ENCODE measurements at regions not wholly inside any gene's neighbourhood (a gene's known extent, or its start where the extent isn't known, plus 50 kb on each side); places are given as distances from the start of the nearest gene placed in this dataset.
"Not testable (repeated sequence)": the region's sequence is repeated elsewhere in the genome, so short reads cannot be mapped to it uniquely, and the experiment has no call there.

DNA sequence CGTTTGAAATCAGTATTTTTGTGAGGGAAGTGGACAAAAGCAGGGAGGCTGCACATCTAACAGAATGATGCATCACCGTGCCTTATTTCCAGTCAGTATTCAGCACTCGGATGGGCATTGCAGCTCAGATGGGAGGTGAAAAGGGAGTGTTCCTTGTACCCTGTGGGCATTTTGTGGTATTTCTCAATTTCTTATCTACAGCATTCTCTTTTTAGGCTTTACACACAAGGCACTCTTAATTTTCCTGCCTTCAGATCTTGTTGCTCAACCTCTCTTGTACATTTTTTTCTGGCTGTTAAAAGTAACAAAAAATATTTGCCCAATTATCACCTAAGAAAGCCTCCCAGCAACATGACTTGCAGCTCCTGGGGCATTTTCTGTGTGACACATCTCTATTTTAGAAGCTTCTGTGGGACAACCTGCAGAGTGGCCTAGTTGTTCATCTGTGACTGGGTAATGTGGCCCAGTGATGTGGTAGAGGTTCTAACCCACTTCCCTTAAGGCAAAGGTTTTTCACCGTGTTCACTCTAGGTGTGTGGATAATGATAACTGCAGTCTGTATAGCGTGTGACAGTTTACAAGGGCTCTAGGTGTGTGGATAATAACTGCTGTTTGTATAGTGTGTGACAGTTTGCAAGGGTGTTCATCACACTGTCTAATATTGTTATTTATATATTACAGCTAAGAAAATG, 257.2 kb downstream of the PTGER3 start:
- no peak for TF ChIP-seq POLR2A (IDR thresholded peaks at IDR 0.05)
- TF ChIP-seq, protein P1, sequence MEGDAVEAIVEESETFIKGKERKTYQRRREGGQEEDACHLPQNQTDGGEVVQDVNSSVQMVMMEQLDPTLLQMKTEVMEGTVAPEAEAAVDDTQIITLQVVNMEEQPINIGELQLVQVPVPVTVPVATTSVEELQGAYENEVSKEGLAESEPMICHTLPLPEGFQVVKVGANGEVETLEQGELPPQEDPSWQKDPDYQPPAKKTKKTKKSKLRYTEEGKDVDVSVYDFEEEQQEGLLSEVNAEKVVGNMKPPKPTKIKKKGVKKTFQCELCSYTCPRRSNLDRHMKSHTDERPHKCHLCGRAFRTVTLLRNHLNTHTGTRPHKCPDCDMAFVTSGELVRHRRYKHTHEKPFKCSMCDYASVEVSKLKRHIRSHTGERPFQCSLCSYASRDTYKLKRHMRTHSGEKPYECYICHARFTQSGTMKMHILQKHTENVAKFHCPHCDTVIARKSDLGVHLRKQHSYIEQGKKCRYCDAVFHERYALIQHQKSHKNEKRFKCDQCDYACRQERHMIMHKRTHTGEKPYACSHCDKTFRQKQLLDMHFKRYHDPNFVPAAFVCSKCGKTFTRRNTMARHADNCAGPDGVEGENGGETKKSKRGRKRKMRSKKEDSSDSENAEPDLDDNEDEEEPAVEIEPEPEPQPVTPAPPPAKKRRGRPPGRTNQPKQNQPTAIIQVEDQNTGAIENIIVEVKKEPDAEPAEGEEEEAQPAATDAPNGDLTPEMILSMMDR (IDR thresholded peaks at IDR 0.05), result no peak
- Histone ChIP-seq H3K4me1 (no peaks in the 10 kb centered on the region), H3K36me3 (no peaks in the 10 kb centered on the region), H3K27ac (no peak overlapping the region), H3K4me3 (no peak overlapping the region), H3K27me3 (no peaks in the 10 kb centered on the region), H3K9me3 (no peaks in the 10 kb centered on the region)
- no peak for DNase-seq
- intact Hi-C loops (cut with DNase I; ENCODE audit: low total_unique reads), result no loop called here

DNA sequence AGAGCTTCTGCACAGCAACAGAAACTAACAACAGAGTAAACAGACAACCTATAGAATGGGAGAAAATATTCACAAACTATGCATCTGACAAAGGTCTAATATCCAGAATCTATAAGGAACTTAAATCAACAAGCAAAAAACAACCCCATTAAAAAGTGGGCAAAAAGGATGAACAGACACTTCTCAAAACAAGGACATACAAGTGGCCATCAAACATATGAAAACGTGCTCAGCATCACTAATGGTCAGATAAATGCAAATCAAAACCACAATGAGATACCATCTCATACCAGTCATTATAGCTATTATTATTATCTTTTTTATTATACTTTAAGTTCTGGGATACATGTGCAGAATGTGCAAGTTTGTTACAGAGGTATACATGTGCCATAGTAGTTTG, 252.6 kb downstream of the PTGER3 start:
- H3K27me3 ChIP-seq; H3K36me3 ChIP-seq; H3K4me1 ChIP-seq; intact Hi-C loops (cut with DNase I; ENCODE audit: low total_unique reads); H3K9me3 ChIP-seq; H3K4me3 ChIP-seq; DNase-seq; H3K27ac ChIP-seq: not testable (repeated sequence)

DNA sequence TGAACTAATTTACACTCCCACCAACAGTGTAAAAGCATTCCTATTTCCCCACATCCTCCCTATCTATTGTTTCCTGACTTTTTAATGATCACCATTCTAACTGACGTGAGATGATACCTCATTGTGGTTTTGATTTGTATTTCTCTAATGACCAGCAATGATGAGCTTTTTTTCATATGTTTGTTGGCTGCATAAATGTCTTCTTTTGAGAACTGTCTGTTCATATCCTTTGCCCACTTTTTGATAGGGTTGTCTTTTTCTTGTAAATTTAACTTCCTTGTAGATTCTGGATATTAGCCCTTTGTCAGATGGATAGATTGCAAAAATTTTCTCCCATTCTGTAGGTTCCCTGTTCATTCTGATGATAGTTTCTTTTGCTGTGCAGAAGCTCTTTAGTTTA, 251.3 kb downstream of the PTGER3 start:
- H3K4me3 ChIP-seq, result not testable (repeated sequence)

DNA sequence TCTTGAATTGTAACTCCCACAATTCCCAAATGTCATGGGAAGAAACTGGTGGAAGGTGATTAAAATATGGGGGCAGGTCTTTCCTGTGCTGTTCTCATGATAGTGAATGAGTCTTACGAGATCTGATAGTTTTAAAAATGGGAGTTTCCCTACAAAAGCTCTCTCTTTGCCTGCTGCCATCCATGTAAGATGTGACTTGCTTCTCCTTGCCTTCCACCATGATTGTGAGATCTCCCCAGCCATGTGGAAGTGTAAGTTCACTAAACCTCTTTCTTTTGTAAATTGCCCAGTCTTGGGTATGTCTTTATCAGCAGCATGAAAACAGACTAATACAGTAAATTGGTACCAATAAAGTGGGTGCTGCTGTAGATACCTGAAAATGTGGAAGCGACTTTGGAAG, 245.0 kb downstream of the PTGER3 start:
- H3K36me3 ChIP-seq; H3K9me3 ChIP-seq; H3K4me1 ChIP-seq; H3K27me3 ChIP-seq; H3K27ac ChIP-seq; H3K4me3 ChIP-seq; intact Hi-C loops (cut with DNase I; ENCODE audit: low total_unique reads); DNase-seq: not testable (repeated sequence)

More for the DNA sequence above, 251.3 kb downstream of the PTGER3 start:
- DNase-seq; H3K9me3 ChIP-seq; H3K27me3 ChIP-seq; H3K27ac ChIP-seq; H3K36me3 ChIP-seq; H3K4me1 ChIP-seq; intact Hi-C loops (cut with DNase I; ENCODE audit: low total_unique reads): not testable (repeated sequence)

DNA sequence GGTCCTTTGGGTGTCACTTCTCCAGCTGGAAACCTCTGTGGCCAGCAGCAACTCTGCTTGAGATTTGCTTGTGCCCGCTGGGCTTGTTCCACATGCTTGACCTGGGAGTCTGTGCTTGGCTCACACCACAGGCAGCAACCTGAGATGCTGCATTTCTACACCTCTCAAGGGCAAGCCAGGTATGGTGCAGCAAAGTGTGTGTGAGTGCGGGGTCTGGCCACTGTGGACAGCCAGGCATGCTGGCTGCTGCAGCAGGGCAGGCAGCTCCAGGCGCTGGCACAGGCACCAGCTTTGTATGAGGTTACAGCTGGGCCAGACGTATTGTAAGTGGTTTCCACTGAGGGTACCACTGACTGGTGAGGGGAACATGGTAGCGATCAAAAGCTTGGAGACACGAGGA, 242.0 kb downstream of the PTGER3 start:
- H3K4me3 ChIP-seq, result no peak overlapping the region
- no peaks in the 10 kb centered on the region for H3K9me3 ChIP-seq
- no peaks in the 10 kb centered on the region for H3K36me3 ChIP-seq
- intact Hi-C loops (cut with DNase I; ENCODE audit: low total_unique reads), result no loop called here
- H3K27ac ChIP-seq, result no peak overlapping the region
- TF ChIP-seq, protein P1 (IDR thresholded peaks at IDR 0.05), result no peak
- TF ChIP-seq POLR2A (IDR thresholded peaks at IDR 0.05), result no peak
- no peak for DNase-seq
- H3K27me3 ChIP-seq, result no peaks in the 10 kb centered on the region
- H3K4me1 ChIP-seq, result no peaks in the 10 kb centered on the region

DNA sequence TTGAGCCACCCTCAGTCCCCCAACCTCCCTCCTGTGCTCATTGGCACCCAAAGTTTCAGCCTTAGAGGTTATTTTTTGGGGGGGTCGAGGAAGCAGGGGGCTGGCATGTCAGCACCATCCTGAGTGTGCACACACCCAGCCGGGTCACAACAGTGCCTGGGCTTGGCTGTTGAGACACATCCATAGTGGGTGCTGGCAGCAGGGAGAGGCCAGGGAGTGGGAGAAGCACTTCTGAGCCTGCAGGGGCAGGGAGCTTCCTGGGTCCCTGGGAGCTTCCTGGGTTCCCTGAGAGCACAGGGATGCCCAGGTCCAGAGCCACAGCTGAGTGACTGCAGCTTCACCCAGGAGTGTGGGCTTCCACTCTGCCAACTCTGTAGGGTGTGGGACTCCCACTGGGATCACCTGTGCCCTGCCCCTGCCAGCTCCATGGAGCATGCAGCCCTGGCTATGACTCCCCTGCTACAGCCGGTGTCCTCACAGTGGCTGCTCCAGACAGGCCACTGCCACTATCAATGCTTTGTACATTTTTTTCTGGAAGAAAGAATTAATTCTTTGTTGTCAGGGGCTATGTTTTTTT, 240.4 kb downstream of the PTGER3 start:
- DNase-seq, result no peak
- H3K9me3 ChIP-seq, result no peaks in the 10 kb centered on the region
- H3K27ac ChIP-seq, result no peak overlapping the region
- H3K36me3 ChIP-seq, result no peaks in the 10 kb centered on the region
- H3K4me1 ChIP-seq, result no peaks in the 10 kb centered on the region
- H3K4me3 ChIP-seq, result no peak overlapping the region
- H3K27me3 ChIP-seq, result no peaks in the 10 kb centered on the region
- TF ChIP-seq POLR2A (IDR thresholded peaks at IDR 0.05), result no peak
- TF ChIP-seq, protein P1 (IDR thresholded peaks at IDR 0.05), result no peak
- intact Hi-C loops (cut with DNase I; ENCODE audit: low total_unique reads), result no loop called here

DNA sequence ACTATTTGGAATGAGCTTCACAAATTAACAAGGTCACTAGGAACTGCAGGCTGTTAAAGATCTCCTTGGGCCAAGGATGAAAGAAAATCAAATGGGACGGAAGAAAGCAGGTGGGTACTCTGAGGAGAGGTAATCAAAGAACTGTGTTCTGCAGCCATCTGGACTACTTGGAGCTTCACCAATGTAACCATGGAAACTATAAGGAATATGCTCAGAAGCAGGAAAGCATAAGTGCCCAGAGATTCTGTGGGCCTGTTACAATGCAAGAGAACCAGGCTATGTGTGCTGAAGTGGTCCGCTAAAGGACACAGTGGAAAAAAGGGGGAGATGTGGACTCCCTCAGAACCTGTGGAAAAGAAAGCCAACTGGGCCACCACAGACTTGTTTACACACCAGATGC, 238.5 kb downstream of the PTGER3 start:
- Histone ChIP-seq H3K9me3 (no peaks in the 10 kb centered on the region), H3K4me1 (no peaks in the 10 kb centered on the region), H3K4me3 (no peak overlapping the region), H3K27ac (no peak overlapping the region), H3K27me3 (no peaks in the 10 kb centered on the region), H3K36me3 (no peaks in the 10 kb centered on the region)
- DNase-seq, result no peak
- TF ChIP-seq POLR2A (IDR thresholded peaks at IDR 0.05), result no peak
- TF ChIP-seq, protein P1 (IDR thresholded peaks at IDR 0.05), result no peak
- intact Hi-C loops (cut with DNase I; ENCODE audit: low total_unique reads), result no loop called here
